Activated CD8-positive, alpha-beta memory T cell treated with anti-CD3 and anti-CD28 coated beads, Interleukin-2, amount 50 U/mL, for 48 hours (primary cell): ENCODE measurements at regions not wholly inside any gene's neighbourhood (a gene's known extent, or its start where the extent isn't known, plus 50 kb on each side); places are given as distances from the start of the nearest gene placed in this dataset.
"Not testable (repeated sequence)": the region's sequence is repeated elsewhere in the genome, so short reads cannot be mapped to it uniquely, and the experiment has no call there.

Experiments
- DNase-seq: peaks from one replicate; pipeline ENCODE4 v3.0.0-alpha.2; 2020

DNA sequence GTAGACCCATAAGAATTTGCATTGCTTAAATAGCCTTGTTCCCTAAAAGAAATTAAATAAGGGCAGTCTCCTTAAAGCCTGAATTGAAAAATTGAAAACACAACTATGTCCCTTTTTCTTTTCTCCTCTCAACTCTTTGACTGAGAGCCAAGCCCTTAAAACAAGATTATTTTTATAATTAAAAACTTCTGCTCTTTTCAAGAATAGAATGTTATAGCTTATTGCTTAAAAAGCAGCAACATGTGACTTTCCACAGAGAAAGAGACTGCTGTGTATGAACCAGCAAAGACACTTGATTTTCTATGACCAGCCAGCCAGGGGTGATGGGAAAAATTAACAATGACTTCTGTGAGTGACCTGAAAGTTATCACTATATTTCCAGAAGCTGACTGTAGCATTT, 295.2 kb upstream of the CELF2 start:
- DNase-seq = no peak

DNA sequence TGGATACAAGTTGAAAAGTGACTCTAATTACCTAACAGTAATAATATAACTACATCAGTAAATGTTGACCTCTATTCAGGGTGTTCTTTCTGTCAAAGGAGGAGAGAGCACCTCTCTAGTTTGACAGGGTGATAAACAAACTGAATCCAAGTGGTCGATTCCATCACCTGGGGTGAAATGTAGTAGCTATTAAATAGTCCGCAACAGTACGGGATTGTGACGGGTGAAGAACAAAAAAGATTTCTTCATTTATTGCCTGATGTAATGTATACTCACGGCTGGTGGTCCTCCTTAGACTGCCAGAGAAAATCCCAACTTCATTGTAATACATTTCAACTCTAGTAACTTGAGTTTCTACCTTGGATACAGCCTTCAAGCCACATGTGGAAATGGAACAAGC, 292.5 kb upstream of the CELF2 start:
- no peak for DNase-seq

DNA sequence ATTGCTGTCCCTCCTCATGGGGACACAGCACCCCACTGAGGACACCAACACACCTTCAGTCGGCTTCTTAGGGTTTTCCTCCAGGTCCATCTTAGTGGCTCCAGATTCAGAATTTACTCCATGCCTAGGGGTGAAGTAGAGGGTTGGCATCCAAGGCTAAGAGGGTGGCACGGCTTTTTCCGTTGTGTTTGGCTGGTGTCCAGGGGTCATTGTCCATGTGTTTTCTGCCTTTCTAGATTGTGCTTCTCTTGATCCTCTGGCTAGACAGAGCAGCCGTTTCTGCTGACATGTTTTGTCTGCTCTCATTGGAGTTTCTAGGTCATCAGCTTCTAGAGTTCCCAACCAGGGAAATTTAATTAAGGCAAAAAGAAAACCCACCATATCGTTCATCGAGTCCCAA, 291.6 kb upstream of the CELF2 start:
- DNase-seq = no peak

DNA sequence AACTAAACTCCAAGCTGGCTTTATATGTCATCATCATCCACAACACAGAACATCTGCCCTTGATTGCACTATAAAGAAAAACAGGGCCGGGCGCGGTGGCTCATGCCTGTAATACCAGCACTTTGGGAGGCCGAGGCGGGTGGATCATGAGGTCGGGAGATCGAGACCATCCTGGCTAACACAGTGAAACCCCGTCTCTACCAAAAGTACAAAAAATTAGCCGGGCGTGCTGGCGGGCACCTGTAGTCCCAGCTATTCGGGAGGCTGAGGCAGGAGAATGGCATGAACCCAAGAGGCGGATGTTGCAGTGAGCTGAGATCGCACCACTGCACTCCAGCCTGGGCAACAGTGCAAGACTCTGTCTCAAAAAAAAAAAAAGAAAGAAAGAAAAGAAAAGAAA, 290.3 kb upstream of the CELF2 start:
- DNase-seq = not testable (repeated sequence)

DNA sequence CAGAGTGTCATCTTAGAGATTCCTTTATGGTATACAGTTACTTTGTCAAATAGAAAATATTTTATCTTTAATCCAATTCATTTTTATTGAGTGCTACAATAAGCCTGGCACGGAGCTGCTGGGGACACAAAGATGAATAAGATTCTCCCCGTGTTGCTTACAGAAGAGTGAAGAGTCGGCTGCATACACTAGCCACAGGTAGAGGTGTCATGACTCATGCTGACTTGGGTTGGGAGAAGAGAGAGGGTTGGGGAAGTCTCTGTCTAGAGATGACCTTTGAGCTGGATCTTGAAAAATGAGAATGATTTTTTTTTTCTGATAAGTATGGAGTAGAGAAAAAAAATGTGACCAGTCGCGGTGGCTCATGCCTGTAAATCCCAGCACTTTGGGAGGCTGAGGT, 289.9 kb upstream of the CELF2 start:
- no peak for DNase-seq

DNA sequence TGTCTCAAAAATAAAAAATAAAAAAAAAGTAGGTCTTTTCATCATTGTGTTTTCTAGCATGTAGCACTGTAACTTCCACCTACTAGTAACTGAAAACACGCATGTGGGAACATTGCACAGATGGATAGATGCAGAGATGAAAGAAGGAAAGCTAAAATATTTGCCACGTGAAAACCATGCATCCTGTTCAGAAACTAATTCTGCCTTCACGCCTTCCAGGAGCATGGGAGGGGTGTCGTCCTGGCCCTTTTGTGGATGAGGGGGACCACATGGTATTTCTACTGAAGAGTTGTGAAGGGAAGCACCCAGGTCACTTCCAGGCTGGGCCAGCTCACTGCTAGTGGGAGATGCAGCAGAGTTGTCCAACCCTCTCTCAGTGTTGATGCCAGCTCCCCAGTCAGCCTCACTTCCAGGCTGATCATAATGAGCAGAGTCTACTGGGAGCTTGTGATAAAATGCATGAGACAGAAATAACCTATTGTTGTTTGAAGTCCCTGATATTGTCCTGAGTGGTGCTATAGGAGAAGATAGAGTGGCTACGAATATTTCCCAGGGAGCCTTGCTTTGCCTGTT, 287.1 kb upstream of the CELF2 start:
- DNase-seq = no peak

DNA sequence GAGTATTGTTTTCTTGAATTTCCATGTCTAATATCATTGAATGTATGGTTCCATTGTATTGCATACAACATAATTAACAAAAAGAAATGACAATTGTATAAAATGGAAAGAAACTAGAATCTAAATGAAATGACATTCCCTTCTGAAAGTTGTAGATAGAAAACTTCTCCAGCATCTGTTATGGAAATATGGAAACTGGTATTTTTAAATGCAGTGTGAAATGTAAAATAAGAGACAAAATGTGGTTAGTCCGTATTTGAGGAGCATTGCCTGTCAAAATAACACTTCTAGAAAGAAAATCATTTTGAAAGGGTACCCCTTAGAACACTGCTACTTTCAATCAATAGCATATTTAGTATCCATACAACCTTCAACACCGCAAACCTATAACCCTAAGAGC, 286.3 kb upstream of the CELF2 start:
- DNase-seq = no peak

DNA sequence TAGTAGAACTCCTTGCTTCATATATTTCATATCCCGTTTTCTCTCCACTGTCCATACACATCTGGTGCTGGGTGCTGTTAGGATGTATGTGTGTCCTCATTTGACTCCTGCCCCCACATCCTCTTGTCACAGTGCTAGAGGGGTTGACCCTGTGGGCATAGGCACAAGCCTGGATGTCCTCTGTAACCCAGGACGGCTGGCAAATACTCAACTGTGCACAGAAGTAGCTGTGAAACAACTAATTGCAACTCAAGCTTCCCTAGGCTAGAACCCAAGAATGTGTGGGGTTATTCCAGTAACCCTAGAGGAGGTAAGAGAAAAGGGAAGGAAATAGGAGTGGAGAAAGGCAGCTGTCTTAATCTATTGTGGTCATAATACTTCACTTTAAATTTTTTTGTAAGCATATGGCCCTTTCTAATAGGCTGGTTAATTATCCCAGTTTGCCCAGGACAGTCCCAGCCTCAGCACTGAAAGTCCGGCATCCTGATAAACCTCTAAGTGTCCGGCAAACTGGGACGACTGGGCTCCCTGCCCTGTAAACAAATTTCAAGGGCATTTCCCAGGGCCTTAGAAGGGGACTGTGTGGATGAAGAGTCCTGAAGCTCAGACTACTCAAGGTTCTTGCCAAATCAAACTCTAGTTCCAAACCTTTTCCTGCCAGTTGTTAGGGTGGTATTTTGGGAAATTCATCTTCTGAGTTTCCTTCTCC, 283.2 kb upstream of the CELF2 start:
- DNase-seq = no peak

DNA sequence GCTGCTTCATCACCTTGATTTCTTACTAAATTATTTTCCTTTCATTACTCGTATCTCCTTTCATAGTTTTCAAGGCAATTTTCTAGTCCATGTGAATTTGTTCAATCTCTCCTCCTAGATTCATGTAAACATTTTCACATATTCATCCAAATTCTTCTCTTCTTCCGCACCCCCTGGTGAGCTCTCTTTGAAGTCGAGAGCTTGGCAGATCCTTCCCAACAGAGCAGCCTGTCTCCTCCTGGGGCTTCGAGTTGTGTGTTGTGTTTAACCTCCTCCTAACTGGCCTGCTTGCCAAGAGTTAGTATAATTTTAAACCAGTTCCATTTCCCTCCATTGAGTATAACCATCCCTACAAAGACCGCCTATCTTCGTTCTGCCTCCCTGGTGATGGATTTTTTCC, 272.4 kb upstream of the CELF2 start:
- DNase-seq = no peak

DNA sequence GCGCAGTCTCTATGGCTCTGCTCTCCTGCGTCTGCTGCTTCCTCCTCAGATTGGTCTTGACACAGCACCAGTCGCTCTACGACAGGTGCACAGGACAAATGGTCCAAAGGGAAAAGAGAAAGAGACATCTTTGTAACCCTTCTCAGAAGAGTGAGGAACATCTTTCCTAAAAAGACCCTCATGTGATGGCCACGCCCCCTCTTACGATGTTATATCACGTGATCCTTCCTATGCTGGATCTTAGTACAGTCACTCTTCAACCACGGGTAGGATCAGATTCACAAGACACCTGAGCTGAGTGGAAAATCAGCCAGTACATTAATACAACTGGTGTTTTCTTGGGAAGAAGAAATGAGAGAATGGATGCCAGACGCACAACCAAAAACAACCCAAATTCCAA, 262.2 kb upstream of the CELF2 start:
- DNase-seq = no peak

DNA sequence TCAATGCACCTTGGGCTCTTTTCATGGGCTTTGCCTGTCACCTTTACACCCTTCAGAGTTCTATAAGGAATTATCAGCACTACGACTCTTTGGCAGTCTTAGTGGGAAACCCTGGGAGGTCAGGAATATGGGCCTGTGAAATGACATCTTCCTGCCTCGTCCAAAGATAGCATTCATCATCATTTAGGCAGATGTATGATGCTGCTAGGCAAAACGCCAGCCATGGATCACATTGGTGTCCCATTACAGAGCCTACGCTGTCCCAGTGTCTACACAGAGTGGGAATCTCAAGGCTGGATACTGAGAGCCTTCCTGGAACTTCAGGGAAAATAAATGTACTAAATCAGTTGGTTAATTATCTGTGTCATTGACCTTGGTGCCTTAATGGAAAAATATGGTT, 259.4 kb upstream of the CELF2 start:
- no peak for DNase-seq

DNA sequence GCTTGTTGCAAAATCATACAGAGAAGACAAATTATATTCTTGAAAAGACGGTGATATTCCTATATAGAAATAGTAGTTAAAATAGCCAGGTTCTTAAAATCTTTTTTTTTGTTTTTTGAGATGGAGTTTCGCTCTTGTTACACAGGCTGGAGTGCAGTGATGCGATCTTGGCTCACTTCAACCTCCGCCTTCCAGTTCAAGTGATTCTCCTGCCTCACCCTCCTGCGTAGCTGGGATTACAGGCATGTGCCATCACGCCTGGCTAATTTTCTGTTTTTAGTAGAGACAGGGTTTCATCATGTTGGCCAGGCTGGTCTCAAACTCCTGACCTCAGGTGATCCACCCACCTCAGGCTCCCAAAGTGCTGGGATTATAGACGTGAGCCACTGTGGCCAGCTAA, 257.9 kb upstream of the CELF2 start:
- DNase-seq = not testable (repeated sequence)

DNA sequence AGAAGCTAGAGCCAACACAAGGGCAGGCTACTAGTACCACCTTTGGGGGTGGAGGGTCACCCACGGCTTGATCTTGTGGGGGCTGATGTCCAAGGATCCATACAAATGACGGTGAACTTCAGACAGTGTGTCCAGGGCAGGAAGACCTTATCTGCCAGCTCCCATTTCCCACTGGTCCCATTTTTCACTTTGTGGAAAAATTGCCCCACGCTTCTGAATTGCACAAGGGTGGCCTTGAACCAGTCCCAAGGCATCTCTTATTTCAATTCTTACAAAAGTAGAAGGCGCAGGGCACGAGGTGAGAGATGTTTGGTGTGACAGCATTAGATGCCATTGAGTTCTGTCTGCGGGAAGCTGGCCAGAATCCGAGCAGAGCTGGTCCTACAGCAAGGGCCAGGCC, 252.7 kb upstream of the CELF2 start:
- no peak for DNase-seq

DNA sequence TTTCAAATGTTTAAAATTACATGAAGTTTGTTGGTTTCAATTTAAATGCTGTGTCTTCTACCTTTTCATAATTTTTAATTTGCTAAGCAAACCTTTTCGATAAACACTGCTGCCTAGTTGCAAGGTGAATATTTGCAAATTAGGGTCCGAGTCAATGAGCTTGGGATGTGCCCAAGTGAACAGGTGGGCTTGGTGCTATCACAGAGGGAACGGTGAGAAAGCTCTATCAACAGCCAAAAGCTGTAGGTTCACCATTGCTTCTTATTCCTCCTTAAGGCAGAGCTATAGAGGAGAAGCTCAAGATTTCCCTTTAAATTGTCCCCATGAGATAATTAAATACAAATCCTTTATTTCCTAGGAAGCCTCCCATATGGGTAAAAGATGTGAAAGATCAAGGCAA, 245.3 kb upstream of the CELF2 start:
- no peak for DNase-seq

DNA sequence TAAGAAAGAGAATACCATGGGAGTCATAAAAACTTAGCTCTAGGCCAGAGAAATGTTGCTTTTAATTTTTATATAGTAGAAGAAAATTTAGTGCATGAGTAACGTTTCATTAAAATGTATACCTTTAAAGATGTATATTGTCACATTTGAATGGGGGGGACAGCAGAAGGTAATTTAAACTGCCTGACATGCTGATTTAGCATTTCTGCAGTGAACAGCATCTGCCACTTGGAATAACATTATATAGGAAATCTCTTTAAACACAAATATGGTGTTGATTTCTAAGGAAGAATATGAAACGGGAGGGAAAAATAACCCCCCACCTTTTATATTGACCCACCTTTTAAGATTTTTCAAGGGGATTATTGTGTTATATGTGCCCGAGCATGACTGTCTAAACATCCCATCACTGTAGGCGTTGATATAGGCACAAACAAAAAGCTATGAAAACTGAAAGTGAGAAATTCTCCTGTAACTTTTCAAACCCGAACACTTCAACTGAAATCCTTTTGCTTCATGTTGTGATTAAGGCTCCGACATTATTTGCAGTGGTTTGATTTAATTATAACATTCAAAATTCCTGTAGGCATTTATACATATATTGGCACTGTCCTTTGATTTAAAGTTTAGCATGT, 244.7 kb upstream of the CELF2 start:
- no peak for DNase-seq

DNA sequence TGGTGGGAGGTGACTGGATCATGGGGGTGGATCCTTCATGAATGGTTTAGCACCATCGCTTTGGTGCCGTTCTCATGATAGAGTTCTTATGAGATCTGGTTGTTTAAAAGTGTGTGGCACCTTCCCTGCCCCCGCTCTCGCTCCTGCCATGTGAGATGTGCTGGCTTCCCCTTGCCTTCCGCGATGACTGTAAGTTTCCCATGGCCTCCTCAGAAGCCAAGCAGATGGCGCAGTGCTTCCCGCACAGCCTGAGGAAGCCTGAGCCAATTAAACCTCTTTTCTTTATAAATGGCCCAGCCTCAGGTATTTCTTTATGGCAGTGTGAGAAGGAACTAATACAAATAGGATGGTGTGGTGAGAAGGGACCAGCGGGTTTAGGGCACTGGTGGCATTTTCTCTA, 243.3 kb upstream of the CELF2 start:
- DNase-seq = no peak

DNA sequence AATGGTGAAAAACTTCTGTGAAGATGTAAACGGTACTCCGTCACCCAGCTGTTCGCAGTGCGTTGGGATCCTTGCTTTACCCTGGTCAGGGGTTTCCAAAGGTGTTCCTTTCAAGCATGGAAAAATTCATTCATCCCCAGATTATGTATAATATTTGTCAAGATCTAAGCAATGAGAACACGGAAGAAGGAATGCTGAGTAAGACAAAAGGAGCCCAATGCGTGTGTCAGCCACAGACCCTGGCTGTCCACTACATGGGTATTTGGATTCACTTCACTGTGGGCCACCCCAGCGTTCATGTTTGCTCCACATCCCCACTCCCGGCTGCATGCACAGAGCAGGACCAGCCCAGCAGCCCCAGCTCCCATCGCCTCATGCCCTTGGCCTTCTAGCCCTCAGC, 241.3 kb upstream of the CELF2 start:
- DNase-seq = no peak

DNA sequence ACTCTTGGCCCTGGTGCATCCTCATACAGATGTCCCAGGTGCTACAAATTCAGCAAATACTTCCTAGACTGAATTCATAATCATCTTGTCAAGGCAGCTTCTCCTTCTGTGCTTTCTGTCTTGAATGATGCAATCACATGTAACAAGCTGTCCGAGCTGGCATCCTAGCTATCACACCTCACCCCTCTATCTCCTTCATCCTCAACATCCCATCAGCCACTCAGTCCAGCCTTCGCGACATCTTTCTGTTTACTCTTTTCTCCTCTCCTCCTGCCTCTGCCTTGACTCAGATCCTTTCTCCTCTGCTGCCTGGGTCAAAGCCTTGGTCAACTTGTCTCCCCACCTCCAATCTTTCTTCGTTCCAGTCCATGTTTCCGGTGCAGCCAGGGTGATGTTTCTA, 240.4 kb upstream of the CELF2 start:
- DNase-seq = no peak

DNA sequence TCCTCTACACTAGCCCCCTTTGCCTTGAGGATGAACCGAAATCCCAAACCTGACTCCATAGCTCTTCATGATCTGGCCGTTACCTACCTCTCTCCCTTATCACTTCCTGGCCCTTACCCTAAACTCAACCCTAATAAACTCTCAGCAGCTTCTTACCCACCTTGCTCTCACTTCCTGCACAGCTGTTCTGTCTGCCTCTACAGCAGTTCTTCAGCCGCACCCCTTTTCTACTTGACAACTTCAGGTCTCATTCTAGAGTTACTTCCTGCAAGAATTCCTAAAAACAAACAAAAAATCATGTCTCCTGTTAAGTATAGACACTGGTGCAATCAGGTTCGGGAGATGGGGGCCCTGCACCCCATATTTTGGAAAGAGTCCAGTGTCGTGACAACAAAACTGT, 239.9 kb upstream of the CELF2 start:
- DNase-seq = no peak

DNA sequence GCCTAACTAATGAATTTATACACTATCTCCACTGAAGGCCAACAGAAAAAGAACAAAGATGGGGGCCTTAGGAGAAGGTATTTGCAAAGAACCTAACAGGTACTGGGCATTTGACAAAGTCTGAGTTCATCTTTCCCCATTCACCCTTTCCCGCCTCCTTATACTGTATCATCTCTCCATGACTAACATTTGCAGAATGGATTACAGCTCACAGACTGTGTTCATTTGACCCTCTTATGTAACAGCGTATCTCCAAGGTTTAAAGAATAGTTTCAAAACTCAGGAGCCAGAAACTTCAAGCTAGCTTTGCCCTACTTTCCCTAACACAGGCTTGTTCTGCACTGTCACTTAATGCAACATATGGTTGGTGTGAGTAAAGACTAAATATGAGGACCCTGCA, 238.7 kb upstream of the CELF2 start:
- no peak for DNase-seq

DNA sequence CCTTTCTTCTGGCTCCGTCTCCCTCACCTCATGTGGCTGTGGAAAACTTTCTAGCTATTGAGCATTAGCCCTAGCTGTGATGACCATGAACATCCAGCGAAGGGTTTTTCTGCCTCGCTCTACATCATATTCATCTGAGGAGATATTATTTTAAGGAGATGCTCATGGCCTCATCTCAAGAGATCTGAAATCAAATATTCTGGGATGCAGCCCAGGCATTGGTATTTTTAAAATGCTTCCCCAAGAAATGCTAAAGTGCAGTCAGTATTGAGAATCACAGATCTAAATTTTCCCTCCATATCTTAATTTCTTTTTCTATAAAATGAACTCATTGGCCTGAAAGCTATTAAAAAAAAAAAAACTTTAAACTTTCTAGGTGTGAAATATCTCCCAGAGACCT, 238.2 kb upstream of the CELF2 start:
- no peak for DNase-seq

DNA sequence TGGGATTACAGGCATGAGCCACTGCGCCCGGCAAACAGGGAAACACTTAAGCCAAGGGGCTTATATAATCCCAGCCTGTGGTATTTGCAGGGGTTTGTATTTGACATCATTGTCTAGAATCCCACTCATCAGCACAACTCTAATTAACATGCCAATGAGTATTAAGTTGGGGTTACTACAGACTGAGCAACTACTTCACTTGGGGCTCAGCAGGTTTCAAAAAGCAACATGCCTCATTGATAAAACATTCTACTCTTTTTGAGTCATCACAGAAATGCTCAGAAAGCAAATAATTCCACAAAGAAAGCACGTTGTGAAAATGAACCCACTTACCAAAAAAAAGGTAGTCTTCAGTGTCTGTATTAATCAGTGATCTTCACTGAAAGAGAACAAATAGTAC, 236.9 kb upstream of the CELF2 start:
- DNase-seq = no peak

DNA sequence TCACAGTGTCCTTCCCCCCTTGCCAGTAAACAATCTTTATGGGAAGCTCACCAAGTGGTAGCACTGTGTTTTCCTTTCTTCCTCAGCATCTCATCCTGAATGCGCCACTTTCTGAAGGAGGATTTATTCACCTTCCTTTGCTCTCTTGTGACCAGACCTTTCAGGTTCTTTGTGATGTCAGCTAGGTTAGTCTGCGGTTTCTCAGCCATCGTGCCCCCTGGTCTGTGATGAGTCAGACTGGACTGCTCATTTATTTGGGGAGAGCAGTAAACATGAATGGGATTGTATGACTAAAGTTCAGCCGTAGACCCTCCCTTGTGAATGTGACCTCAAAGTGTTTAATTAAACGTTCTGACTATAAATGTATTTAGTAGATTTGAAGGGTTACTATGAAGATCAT, 235.1 kb upstream of the CELF2 start:
- DNase-seq = no peak

DNA sequence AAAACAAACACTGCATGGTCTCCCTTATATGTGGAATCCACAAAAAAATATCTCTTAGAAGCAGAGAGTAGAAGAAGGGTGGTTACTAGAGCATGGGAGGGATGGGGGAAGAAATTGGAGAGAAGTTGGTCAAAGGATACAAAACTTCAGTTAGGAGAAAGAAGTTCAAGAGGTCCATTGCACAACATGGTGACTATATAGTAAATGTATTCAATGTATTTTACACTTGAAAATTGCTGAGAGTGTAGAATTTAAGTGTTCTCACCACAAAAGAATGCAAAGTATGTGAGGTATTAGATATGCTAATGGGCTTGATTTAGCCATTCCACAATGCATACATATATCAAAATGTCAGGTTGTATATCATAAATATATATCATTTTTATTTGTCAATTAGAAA, 232.0 kb upstream of the CELF2 start:
- DNase-seq = no peak
